Astrocyte of the cerebellum (primary cell): ENCODE measurements at regions not wholly inside any gene's neighbourhood (a gene's known extent, or its start where the extent isn't known, plus 50 kb on each side); places are given as distances from the start of the nearest gene placed in this dataset.
A peak's percentile ranks its signal among the peaks of the same experiment; 100 is the strongest.

Experiments used
- DNase-seq: peaks from one replicate; pipeline ENCODE4 v3.0.0-alpha.2; 2011; ENCODE audit warnings: low read depth
- H3K4me3 ChIP-seq: 2 replicates; pipeline ENCODE4 v1.5.1; 2011; ENCODE audit warnings: mild to moderate bottlenecking, low read depth, low read length, moderate library complexity
- CTCF ChIP-seq: IDR thresholded peaks from 2 replicates; pipeline ENCODE4 v1.5.1; 2012; ENCODE audit warnings: low read length, low read depth, moderate library complexity, mild to moderate bottlenecking; ENCODE audit errors: missing control alignments
- in situ Hi-C: cut with HindIII; loops from 2 replicates; pipeline ENCODE4 v1.10.0; 2017; ENCODE audit warnings: low sequenced_read_pairs

DNA sequence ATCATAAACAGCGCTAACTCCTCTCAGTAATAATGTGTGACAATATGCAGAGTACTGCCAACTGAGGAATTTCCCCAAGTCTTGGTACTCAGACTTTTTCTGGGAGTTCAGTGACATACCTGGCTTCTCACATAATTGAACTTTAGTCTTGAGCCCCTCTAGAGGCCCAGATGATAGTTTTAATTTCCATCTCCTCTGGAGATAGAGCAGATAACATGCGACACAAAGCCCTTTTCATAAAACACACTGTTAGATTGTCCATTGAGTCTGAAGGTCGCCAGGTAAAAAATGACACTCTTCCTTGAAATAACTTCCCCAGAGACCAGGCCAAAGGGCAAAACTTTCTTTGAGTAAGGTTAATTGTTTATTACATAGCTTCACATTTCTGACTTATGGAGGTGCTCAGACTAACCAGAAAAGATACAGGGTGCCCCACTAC is 476.0 kb downstream of the RASEF start:
- TF ChIP-seq CTCF, result no peak
- no peak for DNase-seq
- in situ Hi-C loops, result no loop called here
- no peak overlapping the region for H3K4me3 ChIP-seq

- TF ChIP-seq CTCF, result no peak
- no peak for DNase-seq
- in situ Hi-C loops, result no loop called here
- H3K4me3 ChIP-seq, result no peak overlapping the region
Observed at GRCh38 chr9:82588301-82589180, 474.4 kb downstream of the RASEF start.

DNA sequence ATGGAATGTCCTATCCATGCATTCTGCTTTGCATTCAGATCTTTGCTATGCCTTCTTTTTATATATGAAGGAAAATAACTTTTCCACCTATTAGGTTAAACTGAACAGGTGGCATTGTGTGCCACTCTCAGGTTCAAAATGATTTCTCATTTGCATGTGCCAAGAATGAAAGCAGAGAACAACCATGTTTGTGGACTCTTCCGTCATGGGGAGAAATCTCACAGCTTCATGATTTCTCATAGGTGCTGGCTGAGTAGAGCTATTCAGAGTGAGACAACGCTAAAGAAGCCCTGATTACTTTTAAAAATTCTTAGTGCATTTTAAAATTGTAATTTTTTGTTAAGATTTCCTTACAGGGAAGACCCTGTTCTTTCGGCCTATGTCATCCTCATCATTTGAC is 472.1 kb downstream of the RASEF start:
- H3K4me3 ChIP-seq, result no peak overlapping the region
- TF ChIP-seq CTCF, result no peak
- DNase-seq, result no peak
- in situ Hi-C loops, result no loop called here

DNA sequence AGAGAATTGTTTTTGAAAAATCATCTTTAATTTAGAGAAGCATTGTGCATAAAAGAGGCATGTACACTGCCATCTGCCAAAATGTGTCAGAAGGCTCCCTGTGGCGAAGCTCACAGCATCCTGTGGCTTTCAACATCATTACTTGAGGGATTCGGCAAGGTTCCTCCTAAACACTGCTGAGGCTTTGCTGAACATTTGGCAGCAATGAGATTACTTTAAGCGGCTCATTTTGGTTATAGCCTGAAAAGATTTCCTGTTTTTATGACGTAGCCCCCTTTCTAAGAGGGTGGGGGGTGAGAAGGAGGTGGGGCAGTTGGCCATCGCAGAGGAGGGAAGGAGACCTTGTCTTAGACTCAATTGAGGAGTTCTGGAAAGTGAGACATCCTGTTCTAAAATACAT is 469.4 kb downstream of the RASEF start:
- no peak for TF ChIP-seq CTCF
- DNase-seq, result peak; percentile 78
- in situ Hi-C loops, result no loop called here
- H3K4me3 ChIP-seq, result no peak overlapping the region

GRCh38 chr9:82597241-82598203 is 465.4 kb downstream of the RASEF start:
- in situ Hi-C loops, result no loop called here
- H3K4me3 ChIP-seq, result no peak overlapping the region
- TF ChIP-seq CTCF, result no peak
- no peak for DNase-seq

DNA sequence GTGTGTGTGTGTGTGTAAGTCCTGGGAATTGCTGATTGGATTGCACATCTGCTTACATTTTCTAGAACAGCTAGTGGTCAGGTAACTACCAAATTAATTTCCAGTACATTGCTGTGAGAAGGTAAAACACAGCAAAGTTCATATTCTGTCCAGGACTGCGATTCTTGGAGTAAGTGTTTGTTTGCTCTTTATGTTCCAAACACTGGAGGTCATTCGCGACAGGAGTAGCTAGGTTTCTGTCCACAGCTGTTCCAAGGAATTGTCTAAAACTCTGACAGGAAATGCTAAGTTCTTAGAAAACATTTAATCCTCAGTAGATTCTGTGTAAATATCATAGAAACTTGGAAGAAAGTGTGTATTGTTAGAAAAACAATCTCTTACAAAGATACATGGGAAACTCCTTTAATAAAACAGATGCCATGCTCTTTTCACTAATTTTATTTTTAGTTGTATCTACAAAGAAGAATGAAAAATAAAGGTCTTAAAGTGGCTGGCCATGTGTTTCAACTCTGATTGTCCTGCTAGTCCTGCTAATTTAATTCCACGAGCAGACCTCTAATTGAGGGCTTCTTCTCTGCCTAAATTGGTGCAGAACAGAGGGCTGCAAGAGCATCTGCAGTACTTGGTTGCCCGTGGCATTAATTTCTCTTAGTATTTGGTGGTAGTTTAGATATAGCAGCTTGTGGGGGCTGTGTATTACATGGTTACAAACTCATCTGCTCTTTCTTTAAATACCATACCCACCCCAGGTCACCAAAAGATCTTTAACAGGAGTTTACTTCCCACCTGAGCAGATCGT is 464.5 kb downstream of the RASEF start:
- no peak for TF ChIP-seq CTCF
- in situ Hi-C loops, result no loop called here
- H3K4me3 ChIP-seq, result no peak overlapping the region
- DNase-seq, result no peak
